ENCODE measurements at regions not wholly inside any gene's neighbourhood (a gene's known extent, or its start where the extent isn't known, plus 50 kb on each side); places are given as distances from the start of the nearest gene placed in this dataset.

DNA sequence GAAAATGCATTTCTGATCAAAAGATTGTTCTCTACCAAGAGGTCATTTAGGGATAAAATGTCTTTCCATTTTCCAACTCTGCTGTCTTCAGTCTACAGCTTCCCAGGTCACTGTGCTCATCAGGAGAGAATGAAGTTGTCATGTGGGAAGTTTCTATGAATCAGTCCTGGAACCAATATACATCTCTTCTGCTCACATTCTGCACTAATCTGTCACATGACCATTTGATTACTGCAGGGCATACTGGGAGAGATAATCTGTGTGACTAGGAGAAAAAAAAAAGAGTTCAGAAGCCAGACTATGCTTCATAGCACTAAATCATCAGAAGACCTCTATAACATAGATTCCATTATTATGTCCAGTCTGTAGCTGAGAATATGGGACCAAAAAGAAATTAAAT is 611.5 kb downstream of the KCNA4 start:
- Histone ChIP-seq H3K4me1 (ENCODE audit: insufficient read depth, poor library complexity, severe bottlenecking) (no peaks in the 10 kb centered on the region), H3K36me3 (ENCODE audit: low read depth) (no peaks in the 10 kb centered on the region), H3K9me3 (ENCODE audit: severe bottlenecking) (no peaks in the 10 kb centered on the region), H3K27me3 (ENCODE audit: insufficient read depth, poor library complexity, severe bottlenecking) (no peaks in the 10 kb centered on the region), H3K27ac (ENCODE audit: poor library complexity, severe bottlenecking) (no peak overlapping the region), H3K4me3 (ENCODE audit: severe bottlenecking) (no peak overlapping the region)
- TF ChIP-seq, protein P1, sequence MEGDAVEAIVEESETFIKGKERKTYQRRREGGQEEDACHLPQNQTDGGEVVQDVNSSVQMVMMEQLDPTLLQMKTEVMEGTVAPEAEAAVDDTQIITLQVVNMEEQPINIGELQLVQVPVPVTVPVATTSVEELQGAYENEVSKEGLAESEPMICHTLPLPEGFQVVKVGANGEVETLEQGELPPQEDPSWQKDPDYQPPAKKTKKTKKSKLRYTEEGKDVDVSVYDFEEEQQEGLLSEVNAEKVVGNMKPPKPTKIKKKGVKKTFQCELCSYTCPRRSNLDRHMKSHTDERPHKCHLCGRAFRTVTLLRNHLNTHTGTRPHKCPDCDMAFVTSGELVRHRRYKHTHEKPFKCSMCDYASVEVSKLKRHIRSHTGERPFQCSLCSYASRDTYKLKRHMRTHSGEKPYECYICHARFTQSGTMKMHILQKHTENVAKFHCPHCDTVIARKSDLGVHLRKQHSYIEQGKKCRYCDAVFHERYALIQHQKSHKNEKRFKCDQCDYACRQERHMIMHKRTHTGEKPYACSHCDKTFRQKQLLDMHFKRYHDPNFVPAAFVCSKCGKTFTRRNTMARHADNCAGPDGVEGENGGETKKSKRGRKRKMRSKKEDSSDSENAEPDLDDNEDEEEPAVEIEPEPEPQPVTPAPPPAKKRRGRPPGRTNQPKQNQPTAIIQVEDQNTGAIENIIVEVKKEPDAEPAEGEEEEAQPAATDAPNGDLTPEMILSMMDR (IDR thresholded peaks at IDR 0.05; ENCODE audit: poor library complexity, severe bottlenecking), result no peak
- ATAC-seq (ENCODE audit: low read depth) (no peak), DNase-seq (ENCODE audit: low spot score) (no peak)

GRCh38 chr11:29395555-29396072 is 621.2 kb downstream of the KCNA4 start:
- no peak overlapping the region for H3K4me3 ChIP-seq (ENCODE audit: severe bottlenecking)
- DNase-seq (ENCODE audit: low spot score) (no peak), ATAC-seq (ENCODE audit: low read depth) (no peak)
- no peaks in the 10 kb centered on the region for H3K36me3 ChIP-seq (ENCODE audit: low read depth)
- H3K27me3 ChIP-seq (ENCODE audit: insufficient read depth, poor library complexity, severe bottlenecking), result no peaks in the 10 kb centered on the region
- no peaks in the 10 kb centered on the region for H3K9me3 ChIP-seq (ENCODE audit: severe bottlenecking)
- TF ChIP-seq, protein P1 (IDR thresholded peaks at IDR 0.05; ENCODE audit: poor library complexity, severe bottlenecking), result no peak
- no peaks in the 10 kb centered on the region for H3K4me1 ChIP-seq (ENCODE audit: insufficient read depth, poor library complexity, severe bottlenecking)
- no peak overlapping the region for H3K27ac ChIP-seq (ENCODE audit: poor library complexity, severe bottlenecking)

- H3K9me3 ChIP-seq (ENCODE audit: severe bottlenecking), result no peaks in the 10 kb centered on the region
- no peaks in the 10 kb centered on the region for H3K36me3 ChIP-seq (ENCODE audit: low read depth)
- no peak overlapping the region for H3K4me3 ChIP-seq (ENCODE audit: severe bottlenecking)
- H3K4me1 ChIP-seq (ENCODE audit: insufficient read depth, poor library complexity, severe bottlenecking), result no peaks in the 10 kb centered on the region
- ATAC-seq (ENCODE audit: low read depth) (no peak), DNase-seq (ENCODE audit: low spot score) (no peak)
- TF ChIP-seq, protein P1 (IDR thresholded peaks at IDR 0.05; ENCODE audit: poor library complexity, severe bottlenecking), result no peak
- H3K27me3 ChIP-seq (ENCODE audit: insufficient read depth, poor library complexity, severe bottlenecking), result no peaks in the 10 kb centered on the region
- no peak overlapping the region for H3K27ac ChIP-seq (ENCODE audit: poor library complexity, severe bottlenecking)
Observed at GRCh38 chr11:29389793-29390192, 627.0 kb downstream of the KCNA4 start.

DNA sequence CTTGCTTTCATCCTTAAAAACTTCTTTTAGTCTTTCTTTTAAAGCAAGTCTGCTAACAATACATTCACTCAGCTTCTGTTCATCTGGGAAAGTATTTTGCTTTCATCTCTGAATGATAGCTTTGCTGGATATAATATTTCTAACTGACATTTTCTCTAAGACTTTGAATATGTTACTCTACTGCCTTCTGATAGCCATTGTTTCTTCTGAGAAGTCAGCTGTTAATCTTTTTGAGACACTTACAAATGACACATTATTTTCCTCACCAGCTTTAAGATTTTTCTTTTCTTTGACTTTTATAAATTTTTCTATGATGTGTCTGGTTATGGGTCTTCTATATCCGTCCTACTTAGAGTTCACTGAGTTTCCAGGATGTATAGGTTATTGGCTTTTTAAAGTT is 643.1 kb downstream of the KCNA4 start:
- TF ChIP-seq, protein P1 (IDR thresholded peaks at IDR 0.05; ENCODE audit: poor library complexity, severe bottlenecking), result no peak
- no peak for ATAC-seq (ENCODE audit: low read depth)

DNA sequence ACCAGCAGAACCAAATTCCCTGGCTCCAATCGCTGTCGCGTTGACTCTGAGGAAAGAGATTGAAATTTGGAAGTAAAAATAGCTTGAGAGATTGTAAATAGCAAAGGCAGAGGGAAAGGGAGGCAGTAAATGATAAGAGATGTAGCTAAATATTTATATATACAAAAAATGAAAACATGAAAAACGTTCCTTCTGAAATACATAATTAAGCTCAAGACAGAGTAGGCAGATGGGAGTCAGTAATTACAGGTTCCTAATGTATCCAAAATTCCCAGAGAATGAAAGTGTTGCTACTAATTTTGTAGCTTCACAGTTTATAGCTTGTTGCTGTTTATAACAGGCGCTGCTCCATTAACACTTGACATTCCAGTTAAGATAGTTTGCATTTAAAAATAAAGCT is 648.7 kb downstream of the KCNA4 start:
- Histone ChIP-seq H3K4me1 (ENCODE audit: insufficient read depth, poor library complexity, severe bottlenecking) (no peaks in the 10 kb centered on the region), H3K27ac (ENCODE audit: poor library complexity, severe bottlenecking) (no peak overlapping the region), H3K36me3 (ENCODE audit: low read depth) (no peaks in the 10 kb centered on the region), H3K9me3 (ENCODE audit: severe bottlenecking) (no peaks in the 10 kb centered on the region), H3K4me3 (ENCODE audit: severe bottlenecking) (no peak overlapping the region), H3K27me3 (ENCODE audit: insufficient read depth, poor library complexity, severe bottlenecking) (no peaks in the 10 kb centered on the region)
- DNase-seq (ENCODE audit: low spot score), result no peak
- ATAC-seq (ENCODE audit: low read depth), result no peak
- TF ChIP-seq, protein P1 (IDR thresholded peaks at IDR 0.05; ENCODE audit: poor library complexity, severe bottlenecking), result no peak

More for the DNA sequence above, 643.1 kb downstream of the KCNA4 start:
- Histone ChIP-seq H3K36me3 (ENCODE audit: low read depth) (no peaks in the 10 kb centered on the region), H3K4me3 (ENCODE audit: severe bottlenecking) (no peak overlapping the region), H3K27ac (ENCODE audit: poor library complexity, severe bottlenecking) (no peak overlapping the region), H3K9me3 (ENCODE audit: severe bottlenecking) (no peaks in the 10 kb centered on the region), H3K27me3 (ENCODE audit: insufficient read depth, poor library complexity, severe bottlenecking) (no peaks in the 10 kb centered on the region), H3K4me1 (ENCODE audit: insufficient read depth, poor library complexity, severe bottlenecking) (no peaks in the 10 kb centered on the region)
- DNase-seq (ENCODE audit: low spot score), result no peak

Measured in RWPE2 (cell line).